HUDEP-2 (cell line): ENCODE measurements at regions not wholly inside any gene's neighbourhood (a gene's known extent, or its start where the extent isn't known, plus 50 kb on each side); places are given as distances from the start of the nearest gene placed in this dataset.

Experiments used
- DNase-seq, 76 experiments: peaks; one replicate each; lab custom pipeline; 2025; ENCODE audit not compliant: unreplicated experiment in 76 of 76; lab: John Stamatoyannopoulos, UW

GRCh38 chrX:15191830-15192229 is 78.1 kb downstream of the ASB9 start:
- no peak for DNase-seq

GRCh38 chrX:15188039-15188438 is 81.8 kb downstream of the ASB9 start:
- DNase-seq = no peak

GRCh38 chrX:15177316-15177715 is 92.6 kb downstream of the ASB9 start:
- DNase-seq = no peak

GRCh38 chrX:15173411-15173810 is 96.5 kb downstream of the ASB9 start:
- DNase-seq = no peak

GRCh38 chrX:15170927-15171326 is 99.0 kb downstream of the ASB9 start:
- DNase-seq = no peak

GRCh38 chrX:15167826-15168225 is 102.1 kb downstream of the ASB9 start:
- DNase-seq = no peak

GRCh38 chrX:15165832-15166231 is 104.1 kb downstream of the ASB9 start:
- DNase-seq = peak in 16 of 76 experiments; percentile 0 to 55 (median 2)

GRCh38 chrX:15163131-15163530 is 106.8 kb downstream of the ASB9 start:
- no peak for DNase-seq

GRCh38 chrX:15160558-15161095 is 109.3 kb downstream of the ASB9 start:
- no peak for DNase-seq

- no peak for DNase-seq
Observed at GRCh38 chrX:15158736-15159406, 111.0 kb downstream of the ASB9 start.

GRCh38 chrX:15158350-15158735 is 111.5 kb downstream of the ASB9 start:
- DNase-seq = no peak

- no peak for DNase-seq
Observed at GRCh38 chrX:15157624-15158023, 112.3 kb downstream of the ASB9 start.

- DNase-seq = no peak
Observed at GRCh38 chrX:15151267-15152186, 118.4 kb downstream of the ASB9 start.

GRCh38 chrX:15150586-15150985 is 119.3 kb downstream of the ASB9 start:
- DNase-seq = no peak

GRCh38 chrX:15146515-15146914 is 123.4 kb downstream of the ASB9 start:
- DNase-seq = peak in 19 of 76 experiments; percentile 0 to 12 (median 1)

GRCh38 chrX:15143825-15144121 is 126.1 kb downstream of the ASB9 start:
- DNase-seq = no peak

GRCh38 chrX:15143050-15143824 is 126.6 kb downstream of the ASB9 start:
- peak in 26 of 76 experiments; percentile 0 to 21 (median 2) for DNase-seq

- no peak for DNase-seq
Observed at GRCh38 chrX:15142084-15142715, 127.7 kb downstream of the ASB9 start.

GRCh38 chrX:15136795-15137194 is 133.1 kb downstream of the ASB9 start:
- DNase-seq = no peak

- no peak for DNase-seq
Observed at GRCh38 chrX:15129412-15129811, 140.5 kb downstream of the ASB9 start.

- no peak for DNase-seq
Observed at GRCh38 chrX:15128861-15129260, 141.0 kb downstream of the ASB9 start.
